GM12878 (cell line): ENCODE measurements at regions not wholly inside any gene's neighbourhood (a gene's known extent, or its start where the extent isn't known, plus 50 kb on each side); places are given as distances from the start of the nearest gene placed in this dataset.

Experiments
- ATAC-seq: fragments of 200-7000 bp; cut with Tn5 transposase; 3 replicates; pipeline ENCODE4 v1.9.1; 2020; ENCODE audit warnings: mild to moderate bottlenecking, moderate library complexity
- BruUV-seq: library from RNA; stranded (reverse); fragments of 400-500 nt; replicated peaks from 2 replicates; lab custom pipeline; 2021; lab: Mats Ljungman, UMichigan
- CTCF ChIA-PET: fragments of 300-600 bp; sonication (Branson Sonifier 250); formaldehyde crosslinking; extraction: SDS; loops from one replicate; lab custom pipeline; 2021; ENCODE audit warnings: inconsistent platforms; lab: Yijun Ruan, JAX
- POLR2A ChIA-PET: fragments of 350-600 bp; formaldehyde crosslinking; extraction: SDS; loops from one replicate; lab custom pipeline; 2021; ENCODE audit warnings: inconsistent platforms; lab: Charles Lee
- RAD21 ChIA-PET: fragments of 300-600 bp; sonication (Branson Sonifier 250); formaldehyde crosslinking; loops from one replicate; lab custom pipeline; 2023; ENCODE audit warnings: antibody characterized with exemption; ENCODE audit not compliant: unreplicated experiment; lab: Charles Lee
- SMC1A ChIA-PET: fragments of 300-600 bp; sonication (Branson Sonifier 250); formaldehyde crosslinking; loops from one replicate; lab custom pipeline; 2023; ENCODE audit not compliant: unreplicated experiment, uncharacterized antibody; lab: Charles Lee
- DNase-seq: peaks from one replicate; pipeline ENCODE4 v3.0.0-alpha.2; 2011; ENCODE audit warnings: low read depth, low spot score
- FAIRE-seq: peaks from 3 replicates; lab custom pipeline; 2011; peaks lifted over from hg19 to GRCh38; lab: Jason Lieb, UNC
- H2AFZ ChIP-seq: 2 replicates; pipeline ENCODE4 v1.6.0; 2011; ENCODE audit warnings: low read depth, low read length, control low read depth; ENCODE audit not compliant: control insufficient read depth
- H3K27ac ChIP-seq: 2 replicates; pipeline ENCODE4 v1.5.1; 2011; ENCODE audit warnings: control low read depth; ENCODE audit not compliant: control insufficient read depth, insufficient read depth
- H3K27me3 ChIP-seq, 2 experiments: replicated peaks in 1 of 2; 2 replicates each; pipeline versions ENCODE4 v1.6.0 to v1.6.1; 2011; ENCODE audit warnings: low read length in 1 of 2; ENCODE audit not compliant: control insufficient read depth in 2 of 2, insufficient read depth in 2 of 2
- H3K36me3 ChIP-seq, 2 experiments: 2 replicates each; pipeline ENCODE4 v1.5.1; 2011; ENCODE audit warnings: low read length in 1 of 2; ENCODE audit not compliant: control insufficient read depth in 2 of 2, insufficient read depth in 2 of 2
- H3K4me1 ChIP-seq: 2 replicates; pipeline ENCODE4 v1.6.1; 2011; ENCODE audit warnings: mild to moderate bottlenecking, low read length, moderate library complexity, mixed read lengths; ENCODE audit not compliant: control insufficient read depth, insufficient read depth
- H3K4me2 ChIP-seq: 2 replicates; pipeline ENCODE4 v1.6.0; 2011; ENCODE audit warnings: control low read depth; ENCODE audit not compliant: control insufficient read depth, insufficient read depth
- H3K4me3 ChIP-seq: fragments of 200-600 bp; sonication (generic); 2 replicates; pipeline ENCODE4 v1.5.1; 2016
- H3K79me2 ChIP-seq: 2 replicates; pipeline ENCODE4 v1.6.0; 2011; ENCODE audit warnings: low read length; ENCODE audit not compliant: control insufficient read depth, insufficient read depth
- H3K9ac ChIP-seq: 2 replicates; pipeline ENCODE4 v1.8.0; 2011; ENCODE audit warnings: low read length, control low read depth, mixed read lengths; ENCODE audit not compliant: control insufficient read depth, insufficient read depth
- H3K9me3 ChIP-seq: replicated peaks from 3 replicates; pipeline ENCODE4 v1.5.1; 2011; ENCODE audit warnings: mild to moderate bottlenecking, low read length; ENCODE audit not compliant: control insufficient read depth, insufficient read depth
- H4K20me1 ChIP-seq: 2 replicates; pipeline ENCODE4 v1.6.0; 2011; ENCODE audit not compliant: control insufficient read depth, insufficient read depth
- CTCF ChIP-seq, 3 experiments: IDR thresholded peaks in 2 of 3; conservative IDR thresholded peaks in 1 of 3; 2 replicates each; pipeline ENCODE4 v1.5.1; 2011; ENCODE audit warnings: low read depth in 3 of 3, low read length in 3 of 3, mild to moderate bottlenecking in 3 of 3, control low read depth in 2 of 3, moderate library complexity in 2 of 3, inconsistent platforms in 1 of 3, mixed read lengths in 1 of 3; ENCODE audit not compliant: control insufficient read depth in 2 of 3, insufficient read depth in 1 of 3; ENCODE audit errors: extremely low read depth in 1 of 3
- FOXM1 ChIP-seq: IDR thresholded peaks from 2 replicates; pipeline ENCODE4 v1.6.1; 2012; ENCODE audit warnings: low read depth, mild to moderate bottlenecking, inconsistent platforms, low read length, moderate library complexity
- MLLT1 ChIP-seq: fragments of 450-650 bp; IDR thresholded peaks from 2 replicates; pipeline ENCODE4 v1.6.1; 2016; ENCODE audit warnings: mild to moderate bottlenecking
- NFIC ChIP-seq: IDR thresholded peaks from 2 replicates; pipeline ENCODE4 v1.6.1; 2012; ENCODE audit warnings: low read depth, mild to moderate bottlenecking, inconsistent platforms, low read length, moderate library complexity
- POLR2A ChIP-seq: IDR thresholded peaks from 2 replicates; pipeline ENCODE4 v1.6.1; 2011; ENCODE audit warnings: low read depth, mild to moderate bottlenecking, low read length
- SIX5 ChIP-seq: IDR thresholded peaks from 2 replicates; pipeline ENCODE4 v1.6.1; 2011; ENCODE audit warnings: mild to moderate bottlenecking, low read depth, low read length, moderate library complexity; ENCODE audit not compliant: severe bottlenecking
- TCF7 ChIP-seq: IDR thresholded peaks from 2 replicates; pipeline ENCODE4 v1.6.1; 2014; ENCODE audit warnings: antibody characterized with exemption, borderline replicate concordance
- WRNIP1 ChIP-seq: IDR thresholded peaks from 2 replicates; pipeline ENCODE4 v1.6.1; 2011; ENCODE audit warnings: low read depth, low read length, improper control_type of control experiment, borderline replicate concordance
- ZNF274 ChIP-seq: IDR thresholded peaks from one replicate; pipeline ENCODE4 v1.8.0; 2011; ENCODE audit not compliant: insufficient read length, insufficient read depth
- ZNF384 ChIP-seq: IDR thresholded peaks from 2 replicates; pipeline ENCODE4 v1.6.1; 2012; ENCODE audit warnings: low read depth, mild to moderate bottlenecking, low read length, improper control_type of control experiment, borderline replicate concordance
- WGBS: methylation state at CpG from one replicate; pipeline ENCODE4 v1.1.6; 2016; ENCODE audit warnings: low lambda C conversion rate; ENCODE audit not compliant: insufficient replicate concordance, insufficient coverage; ENCODE audit errors: missing lambda C conversion rate; 5-methylcytosine and 5-hydroxymethylcytosine counted together
- in situ Hi-C: fragments of 300-500 bp; cut with MboI; formaldehyde crosslinking; loops from 9 replicates; pipeline ENCODE4 v1.14.3; 2018; ENCODE audit warnings: mixed read lengths
- intact Hi-C: fragments of 100-400 bp; cut with micrococcal nuclease; formaldehyde crosslinking; loops from one replicate; pipeline ENCODE4 v1.14.2; 2022; ENCODE audit not compliant: unreplicated experiment

GRCh38 chr7:52955522-52955921 is 79.9 kb upstream of the POM121L12 start (continued):
- TF ChIP-seq ZNF274 (no peak), TCF7 (no peak), SIX5 (no peak)
- TF ChIP-seq, all 136 proteins: peak for 0

GRCh38 chr7:52944921-52945320 is 90.5 kb upstream of the POM121L12 start:
- ATAC-seq (no peak), FAIRE-seq (no peak), DNase-seq (no peak)
- SMC1A ChIA-PET = no interaction called here
- H3K27ac ChIP-seq = no peak overlapping the region
- no peak overlapping the region for H3K4me3 ChIP-seq
- POLR2A ChIA-PET = no interaction called here
- H4K20me1 ChIP-seq = no peaks in the 10 kb centered on the region
- intact Hi-C loops (no loop called here), in situ Hi-C loops (no loop called here)
- no TSS peak for BruUV-seq
- no peaks in the 10 kb centered on the region for H3K79me2 ChIP-seq
- H3K4me2 ChIP-seq = no peak overlapping the region
- TF ChIP-seq NFIC = no peak
- TF ChIP-seq POLR2A = no peak
- TF ChIP-seq FOXM1 = no peak
- no peak for TF ChIP-seq MLLT1
- no peak for TF ChIP-seq ZNF384
- no peak for TF ChIP-seq CTCF (IDR thresholded peaks at IDR 0.05 in 2 of 3, conservative IDR thresholded peaks at IDR 0.05 in 1 of 3; ENCODE audit: control insufficient read depth in 2 of 3, extremely low read depth in 1 of 3, insufficient read depth in 1 of 3, low read depth in 3 of 3, low read length in 3 of 3)
- TF ChIP-seq WRNIP1 = no peak
- H2AFZ ChIP-seq = no peak overlapping the region
- CTCF ChIA-PET = no interaction called here
- 79% methylated on average over 2 of the region's 2 CpGs for WGBS
- RAD21 ChIA-PET = no interaction called here
- H3K9ac ChIP-seq = no peak overlapping the region
- no peaks in the 10 kb centered on the region for H3K36me3 ChIP-seq
- no peaks in the 10 kb centered on the region for H3K27me3 ChIP-seq
- H3K9me3 ChIP-seq = no peaks in the 10 kb centered on the region
- H3K4me1 ChIP-seq = no peaks in the 10 kb centered on the region
